HG02970 (cell line): ENCODE measurements at regions not wholly inside any gene's neighbourhood (a gene's known extent, or its start where the extent isn't known, plus 50 kb on each side); places are given as distances from the start of the nearest gene placed in this dataset.

Experiments
- ATAC-seq: cut with Tn5 transposase; IDR thresholded peaks from one replicate; pipeline ENCODE4 v1.9.1; 2021; ENCODE audit warnings: mild to moderate bottlenecking, moderate library complexity, moderate number of reproducible peaks; ENCODE audit not compliant: unreplicated experiment, low FRiP score

GRCh38 chr9:89787595-89787994 lies 182.8 kb downstream of the GADD45G start:
- ATAC-seq = no peak

GRCh38 chr9:89788434-89788833 lies 183.6 kb downstream of the GADD45G start:
- no peak for ATAC-seq

- no peak for ATAC-seq
Observed at GRCh38 chr9:89789922-89790510, 185.2 kb downstream of the GADD45G start.

- ATAC-seq = no peak
Observed at GRCh38 chr9:89790542-89791109, 185.8 kb downstream of the GADD45G start.

GRCh38 chr9:89791754-89792153 lies 186.9 kb downstream of the GADD45G start:
- ATAC-seq = no peak

GRCh38 chr9:89792189-89793123 lies 187.6 kb downstream of the GADD45G start:
- no peak for ATAC-seq

GRCh38 chr9:89793124-89793495 lies 188.3 kb downstream of the GADD45G start:
- ATAC-seq = no peak

GRCh38 chr9:89793551-89793950 lies 188.7 kb downstream of the GADD45G start:
- ATAC-seq = no peak

- no peak for ATAC-seq
Observed at GRCh38 chr9:89794918-89795317, 190.1 kb downstream of the GADD45G start.

GRCh38 chr9:89795538-89796195 lies 190.9 kb downstream of the GADD45G start:
- no peak for ATAC-seq

GRCh38 chr9:89796606-89797005 lies 191.8 kb downstream of the GADD45G start:
- ATAC-seq = no peak

- ATAC-seq = no peak
Observed at GRCh38 chr9:89797255-89797654, 192.4 kb downstream of the GADD45G start.

GRCh38 chr9:89797937-89798455 lies 193.2 kb downstream of the GADD45G start:
- no peak for ATAC-seq

- ATAC-seq = no peak
Observed at GRCh38 chr9:89798547-89799120, 193.8 kb downstream of the GADD45G start.

GRCh38 chr9:89799221-89799620 lies 194.4 kb downstream of the GADD45G start:
- ATAC-seq = no peak

GRCh38 chr9:89799766-89800165 lies 195.0 kb downstream of the GADD45G start:
- no peak for ATAC-seq

- no peak for ATAC-seq
Observed at GRCh38 chr9:89801341-89801740, 196.5 kb downstream of the GADD45G start.

- no peak for ATAC-seq
Observed at GRCh38 chr9:89801742-89802670, 197.2 kb downstream of the GADD45G start.

- no peak for ATAC-seq
Observed at GRCh38 chr9:89802781-89803355, 198.1 kb downstream of the GADD45G start.
